ENCODE measurements at regions not wholly inside any gene's neighbourhood (a gene's known extent, or its start where the extent isn't known, plus 50 kb on each side); places are given as distances from the start of the nearest gene placed in this dataset.
"Not testable (repeated sequence)": the region's sequence is repeated elsewhere in the genome, so short reads cannot be mapped to it uniquely, and the experiment has no call there.

DNA sequence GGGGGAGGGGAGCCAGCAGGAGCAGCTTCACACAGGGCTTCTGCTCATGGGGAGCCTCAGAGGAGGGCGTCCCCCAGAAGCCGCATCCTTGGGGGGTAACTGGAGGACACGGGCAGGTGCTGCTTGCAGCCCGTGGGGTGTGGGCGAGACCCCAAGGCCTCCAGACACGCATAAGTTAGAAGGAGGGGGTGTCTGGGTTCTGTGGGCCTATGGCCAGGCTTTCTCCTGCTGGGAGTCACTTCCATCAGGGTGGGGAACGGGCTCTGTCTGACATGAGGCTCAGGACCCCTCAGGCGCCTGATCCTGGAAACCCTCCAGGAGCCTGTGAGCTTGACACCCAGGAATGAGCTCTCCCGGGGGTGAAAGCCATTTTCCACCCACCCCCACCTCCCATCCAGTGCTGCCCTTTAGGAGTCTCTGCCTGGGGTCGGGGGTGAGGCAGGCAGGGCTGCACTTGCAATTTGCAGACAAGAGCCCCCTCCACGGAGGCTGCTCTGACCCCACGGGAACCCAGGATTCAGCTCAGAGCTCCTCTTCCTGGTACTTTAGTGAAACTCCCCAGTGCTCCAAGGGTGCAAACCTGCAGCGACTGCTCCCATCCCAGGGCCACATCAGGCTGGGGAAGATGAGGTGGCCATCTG, 325.7 kb downstream of the ADGRD1 start:
- in situ Hi-C loops (cut with MboI; ENCODE audit: low pct_unique_long_range_greater_than_20kb in 2 of 9, low sequenced_read_pairs in 9 of 9, unreplicated experiment in 9 of 9), result no loop called here
- Histone ChIP-seq H3K4me3 (no peak overlapping the region), H3K4me1 (replicated peaks in 1 of 2) (peaks cover 23 to 25% of the 10 kb centered on the region in 2 donors), H3K27ac (no peak overlapping the region)
- 33 to 89% (median 58%) methylated on average over 1 to 5 of the region's 13 CpGs; no CpG with 5 or more reads in 6 of the 10 experiments for WGBS, 10 experiments
- ATAC-seq (replicated peaks in 6 of 8), result no peak

DNA sequence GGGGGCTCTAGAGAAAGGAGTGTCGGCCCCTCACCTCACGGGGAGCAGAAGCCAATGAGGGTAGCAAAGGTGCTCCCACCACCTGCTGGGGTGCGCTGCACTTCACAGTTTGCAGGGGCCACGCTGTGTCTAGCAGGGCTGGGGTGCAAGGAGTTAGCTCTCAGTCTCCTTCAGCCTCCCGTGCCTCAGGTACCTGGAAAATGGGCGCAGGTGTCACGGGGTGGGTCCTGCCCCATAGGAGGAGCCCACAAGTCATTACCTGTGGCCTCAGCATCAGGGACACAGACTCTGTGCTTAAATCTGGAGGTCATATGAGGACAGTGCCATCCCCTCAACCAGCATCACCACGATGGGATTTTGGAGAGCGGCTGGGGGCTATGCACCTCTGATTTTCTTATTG, 326.7 kb downstream of the ADGRD1 start:
- Histone ChIP-seq H3K4me1 (replicated peaks in 1 of 2) (peaks cover 20 to 23% of the 10 kb centered on the region in 2 donors), H3K4me3 (no peak overlapping the region), H3K27ac (no peak overlapping the region)
- ATAC-seq (replicated peaks in 6 of 8), result no peak
- in situ Hi-C loops (cut with MboI; ENCODE audit: low pct_unique_long_range_greater_than_20kb in 2 of 9, low sequenced_read_pairs in 9 of 9, unreplicated experiment in 9 of 9), result no loop called here
- WGBS, 10 experiments, result 60 to 100% (median 80%) methylated on average over 1 to 4 of the region's 9 CpGs; no CpG with 5 or more reads in 4 of the 10 experiments

DNA sequence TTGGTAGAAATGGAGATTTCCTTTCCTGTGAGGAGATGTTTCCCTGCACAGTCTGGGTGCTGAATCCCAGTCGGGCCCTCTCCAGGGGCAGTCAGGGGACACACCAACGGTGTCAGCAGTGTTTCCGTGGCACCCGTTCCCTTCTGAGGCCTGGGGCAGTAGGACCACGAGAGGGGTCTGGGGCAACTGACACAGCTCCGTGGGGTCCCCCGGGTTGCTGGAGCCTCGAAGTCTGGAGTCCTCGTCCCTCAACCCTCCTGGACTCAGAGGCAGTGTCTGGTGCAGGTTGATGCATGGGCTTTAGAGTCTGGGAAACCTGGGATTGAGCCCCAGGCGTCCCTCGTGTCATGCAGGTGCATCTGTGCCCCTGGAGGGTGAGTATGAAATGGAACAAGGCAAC, 327.3 kb downstream of the ADGRD1 start:
- in situ Hi-C loops (cut with MboI; ENCODE audit: low pct_unique_long_range_greater_than_20kb in 2 of 9, low sequenced_read_pairs in 9 of 9, unreplicated experiment in 9 of 9), result no loop called here
- WGBS, 10 experiments, result 18 to 70% (median 67%) methylated on average over 3 to 4 of the region's 11 CpGs; no CpG with 5 or more reads in 7 of the 10 experiments
- peaks cover 20 to 25% of the 10 kb centered on the region in 2 donors for H3K4me1 ChIP-seq (replicated peaks in 1 of 2)
- ATAC-seq (replicated peaks in 6 of 8), result no peak
- no peak overlapping the region for H3K4me3 ChIP-seq
- H3K27ac ChIP-seq, result no peak overlapping the region

- no peak for ATAC-seq (replicated peaks in 6 of 8)
- in situ Hi-C loops (cut with MboI; ENCODE audit: low pct_unique_long_range_greater_than_20kb in 2 of 9, low sequenced_read_pairs in 9 of 9, unreplicated experiment in 9 of 9), result no loop called here
- 33 to 100% (median 86%) methylated on average over 1 to 10 of the region's 33 CpGs; no CpG with 5 or more reads in 3 of the 10 experiments for whole genome bisulfite sequencing, 10 experiments
- H3K4me3 ChIP-seq, result no peak overlapping the region
- no peak overlapping the region for H3K27ac ChIP-seq
- peaks cover 20 to 25% of the 10 kb centered on the region in 2 donors for H3K4me1 ChIP-seq (replicated peaks in 1 of 2)
These were observed 328.8 kb downstream of the ADGRD1 start for GRCh38 chr12:131282292-131283080.

DNA sequence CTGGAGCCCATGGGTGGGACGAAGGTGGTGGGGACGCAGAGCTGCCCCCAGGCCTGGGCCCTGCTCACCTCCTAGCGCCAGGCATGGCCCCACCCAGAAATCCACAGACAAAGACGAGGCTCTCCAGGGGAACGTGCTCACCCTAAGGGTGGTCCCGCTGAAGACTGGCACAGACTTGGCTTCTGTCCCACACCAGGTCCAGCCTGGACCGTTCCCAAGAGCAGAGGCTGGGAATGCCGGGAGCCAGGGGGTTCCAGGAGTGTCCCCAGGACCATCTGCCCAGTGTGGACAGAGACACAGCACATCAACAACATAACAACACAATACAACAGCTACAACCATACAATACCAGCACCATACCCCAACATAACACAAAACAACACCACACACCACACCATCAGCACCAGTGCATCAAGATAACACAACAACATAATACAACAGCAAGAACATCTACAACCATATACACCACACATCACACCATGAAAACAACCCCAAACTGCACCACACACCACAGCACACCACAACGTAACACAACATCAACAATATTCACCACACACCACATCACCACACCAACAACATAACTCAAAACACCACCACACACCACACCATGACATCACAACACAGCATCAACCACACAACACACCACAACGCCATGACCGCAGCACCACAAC, 329.6 kb downstream of the ADGRD1 start:
- 65 to 90% (median 83%) methylated on average over 2 to 4 of the region's 11 CpGs; no CpG with 5 or more reads in 5 of the 10 experiments for WGBS, 10 experiments
- no peak for ATAC-seq (replicated peaks in 6 of 8)
- in situ Hi-C loops (cut with MboI; ENCODE audit: low pct_unique_long_range_greater_than_20kb in 2 of 9, low sequenced_read_pairs in 9 of 9, unreplicated experiment in 9 of 9), result no loop called here

GRCh38 chr12:131283862-131284825, 330.4 kb downstream of the ADGRD1 start:
- ATAC-seq (replicated peaks in 6 of 8), result peak in 2 of 8 experiments; percentile 12 to 30
- Histone ChIP-seq H3K27ac (peak overlapping the region in 1 of 2 donors; percentile 84), H3K4me1 (replicated peaks in 1 of 2) (peaks cover 14 to 32% of the 10 kb centered on the region in 2 donors)
- H3K4me3 ChIP-seq; in situ Hi-C loops (cut with MboI; ENCODE audit: low pct_unique_long_range_greater_than_20kb in 2 of 9, low sequenced_read_pairs in 9 of 9, unreplicated experiment in 9 of 9): not testable (repeated sequence)
- WGBS, 10 experiments, result 44 to 100% (median 60%) methylated on average over 1 to 7 of the region's 32 CpGs; no CpG with 5 or more reads in 7 of the 10 experiments

More for the DNA sequence above, 329.6 kb downstream of the ADGRD1 start:
- Histone ChIP-seq H3K27ac (no peak overlapping the region), H3K4me3 (no peak overlapping the region), H3K4me1 (replicated peaks in 1 of 2) (peaks cover 18 to 26% of the 10 kb centered on the region in 2 donors)

GRCh38 chr12:131284954-131285904, 331.5 kb downstream of the ADGRD1 start:
- H3K4me3 ChIP-seq; in situ Hi-C loops (cut with MboI; ENCODE audit: low pct_unique_long_range_greater_than_20kb in 2 of 9, low sequenced_read_pairs in 9 of 9, unreplicated experiment in 9 of 9): not testable (repeated sequence)
- Histone ChIP-seq H3K27ac (peak overlapping the region in 1 of 2 donors; percentile 84), H3K4me1 (replicated peaks in 1 of 2) (peaks cover 7 to 28% of the 10 kb centered on the region in 2 donors)
- ATAC-seq (replicated peaks in 6 of 8), result peak in 7 of 8 experiments; percentile 40 to 87 (median 70)
- 8 to 67% (median 40%) methylated on average over 1 to 2 of the region's 9 CpGs; no CpG with 5 or more reads in 7 of the 10 experiments for WGBS, 10 experiments

GRCh38 chr12:131285905-131286295, 332.2 kb downstream of the ADGRD1 start:
- H3K27ac ChIP-seq; H3K4me3 ChIP-seq; in situ Hi-C loops (cut with MboI; ENCODE audit: low pct_unique_long_range_greater_than_20kb in 2 of 9, low sequenced_read_pairs in 9 of 9, unreplicated experiment in 9 of 9): not testable (repeated sequence)
- peak in 3 of 8 experiments; percentile 5 to 77 (median 15) for ATAC-seq (replicated peaks in 6 of 8)
- no CpG with 5 or more reads among the region's 19 CpGs for WGBS, 10 experiments
- H3K4me1 ChIP-seq (replicated peaks in 1 of 2), result peaks cover 7 to 25% of the 10 kb centered on the region in 2 donors

DNA sequence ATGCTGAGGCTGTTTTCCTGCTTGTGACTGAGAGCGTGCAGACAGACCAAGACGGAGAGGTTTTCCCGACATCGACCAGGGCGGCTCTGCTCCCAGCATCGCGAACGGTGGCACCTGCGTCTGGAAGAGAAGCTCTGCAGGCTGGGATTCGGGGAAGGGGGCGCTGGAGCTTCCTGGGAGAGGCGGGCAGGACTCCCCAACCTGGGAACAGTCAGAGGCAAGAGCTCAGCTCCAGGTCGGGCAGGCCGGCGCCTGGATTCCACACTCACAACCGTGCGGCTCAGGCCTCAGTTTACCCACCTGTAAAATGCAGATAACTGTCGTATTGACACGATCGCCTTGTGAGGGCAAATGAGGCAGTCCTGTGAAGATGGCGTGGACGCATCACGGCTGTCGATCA, 332.6 kb downstream of the ADGRD1 start:
- H3K27ac ChIP-seq; ATAC-seq (replicated peaks in 6 of 8); in situ Hi-C loops (cut with MboI; ENCODE audit: low pct_unique_long_range_greater_than_20kb in 2 of 9, low sequenced_read_pairs in 9 of 9, unreplicated experiment in 9 of 9); H3K4me3 ChIP-seq: not testable (repeated sequence)
- no CpG with 5 or more reads among the region's 24 CpGs for WGBS, 10 experiments
- H3K4me1 ChIP-seq (replicated peaks in 1 of 2), result peaks cover 7 to 25% of the 10 kb centered on the region in 2 donors

- Histone ChIP-seq H3K4me3 (no peak overlapping the region), H3K27ac (no peak overlapping the region), H3K4me1 (replicated peaks in 1 of 2) (peaks cover 7 to 25% of the 10 kb centered on the region in 2 donors)
- in situ Hi-C loops (cut with MboI; ENCODE audit: low pct_unique_long_range_greater_than_20kb in 2 of 9, low sequenced_read_pairs in 9 of 9, unreplicated experiment in 9 of 9), result no loop called here
- ATAC-seq (replicated peaks in 6 of 8), result no peak
- WGBS, 10 experiments, result 27 to 95% (median 84%) methylated on average over 1 to 6 of the region's 25 CpGs; no CpG with 5 or more reads in 6 of the 10 experiments
These were observed 333.6 kb downstream of the ADGRD1 start for GRCh38 chr12:131287015-131287937.
